ENCODE measurements at regions not wholly inside any gene's neighbourhood (a gene's known extent, or its start where the extent isn't known, plus 50 kb on each side); places are given as distances from the start of the nearest gene placed in this dataset.

GRCh38 chr20:24350923-24351368, 118.5 kb upstream of the SYNDIG1 start:
- H3K4me3 ChIP-seq (replicated peaks; ENCODE audit: low read depth, low read length) = no peak overlapping the region
- H3K36me3 ChIP-seq (ENCODE audit: control insufficient read depth, insufficient read depth, low read length) = no peaks in the 10 kb centered on the region
- no peaks in the 10 kb centered on the region for H3K27me3 ChIP-seq (replicated peaks; ENCODE audit: control insufficient read depth, insufficient read depth, low read length)
- DNase-seq (ENCODE audit: extremely low read depth, insufficient read length) = no peak
- TF ChIP-seq CTCF (IDR thresholded peaks at IDR 0.05; ENCODE audit: insufficient read depth, low read length, poor library complexity, severe bottlenecking) = no peak

DNA sequence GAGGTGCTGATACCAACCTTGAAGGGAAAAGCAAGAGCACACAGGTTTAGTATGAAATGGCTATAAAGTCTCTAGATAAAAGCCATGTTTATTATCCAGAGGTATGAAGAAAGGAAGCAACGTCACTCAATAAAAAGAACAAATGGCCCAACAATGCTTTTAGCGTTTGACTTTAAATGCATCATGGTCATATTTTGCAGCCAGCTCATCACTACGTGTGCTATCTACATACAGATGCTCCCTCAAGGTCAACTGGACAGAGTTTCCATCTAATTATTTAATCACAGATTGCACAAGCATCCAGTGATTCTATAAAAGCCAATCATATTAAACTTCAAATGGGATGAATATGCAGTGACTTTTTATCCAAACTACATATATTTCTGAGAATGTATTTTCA, 127.6 kb upstream of the SYNDIG1 start:
- DNase-seq (ENCODE audit: extremely low read depth, insufficient read length) = no peak
- TF ChIP-seq CTCF (IDR thresholded peaks at IDR 0.05; ENCODE audit: insufficient read depth, low read length, poor library complexity, severe bottlenecking) = no peak
- Histone ChIP-seq H3K36me3 (ENCODE audit: control insufficient read depth, insufficient read depth, low read length) (no peaks in the 10 kb centered on the region), H3K27me3 (replicated peaks; ENCODE audit: control insufficient read depth, insufficient read depth, low read length) (no peaks in the 10 kb centered on the region), H3K4me3 (replicated peaks; ENCODE audit: low read depth, low read length) (no peak overlapping the region)

DNA sequence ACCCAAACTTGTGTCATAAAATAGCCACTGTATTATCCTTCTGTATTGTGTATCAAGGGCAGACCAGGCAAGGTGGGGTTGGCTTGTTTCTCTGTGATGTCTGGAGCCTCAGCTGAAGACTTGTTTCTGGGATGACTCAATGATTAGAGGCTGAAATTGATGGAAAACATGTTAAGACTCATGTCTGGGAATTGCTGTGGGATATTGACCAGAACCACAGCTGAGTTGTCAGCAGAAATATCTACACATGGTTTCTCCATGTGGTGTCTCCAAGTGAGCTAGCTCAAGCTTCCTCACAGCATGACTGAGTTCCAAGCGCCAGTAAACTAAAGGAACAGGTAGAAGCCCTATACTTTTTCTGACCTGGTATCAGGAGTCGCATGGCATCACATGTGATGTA, 128.5 kb upstream of the SYNDIG1 start:
- DNase-seq (ENCODE audit: extremely low read depth, insufficient read length) = no peak
- H3K4me3 ChIP-seq (replicated peaks; ENCODE audit: low read depth, low read length) = no peak overlapping the region

DNA sequence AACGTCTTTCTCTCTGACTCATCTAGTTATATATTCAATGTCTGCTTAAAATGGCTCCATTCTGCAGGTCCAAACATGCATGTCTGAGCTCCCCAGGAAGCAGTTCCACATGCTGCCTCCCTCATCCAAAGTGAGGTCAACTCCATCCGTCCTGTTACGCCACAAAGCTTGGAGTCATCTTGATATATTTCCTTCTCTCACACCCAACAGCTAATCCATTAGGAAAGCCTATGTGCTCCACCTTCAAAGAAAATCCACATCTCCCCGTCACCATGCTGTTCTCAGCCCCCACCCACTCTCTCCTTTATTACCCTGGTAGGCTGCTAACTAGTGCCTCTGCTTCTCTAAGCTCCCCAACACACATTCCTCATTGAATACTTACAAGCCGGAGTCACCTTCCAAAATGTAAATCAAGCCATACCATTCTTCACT, 130.2 kb upstream of the SYNDIG1 start:
- Histone ChIP-seq H3K36me3 (ENCODE audit: control insufficient read depth, insufficient read depth, low read length) (no peaks in the 10 kb centered on the region), H3K27me3 (replicated peaks; ENCODE audit: control insufficient read depth, insufficient read depth, low read length) (no peaks in the 10 kb centered on the region), H3K4me3 (replicated peaks; ENCODE audit: low read depth, low read length) (no peak overlapping the region)
- TF ChIP-seq CTCF (IDR thresholded peaks at IDR 0.05; ENCODE audit: insufficient read depth, low read length, poor library complexity, severe bottlenecking) = no peak
- DNase-seq (ENCODE audit: extremely low read depth, insufficient read length) = no peak

More for the DNA sequence above, 128.5 kb upstream of the SYNDIG1 start:
- H3K36me3 ChIP-seq (ENCODE audit: control insufficient read depth, insufficient read depth, low read length) = no peaks in the 10 kb centered on the region
- no peaks in the 10 kb centered on the region for H3K27me3 ChIP-seq (replicated peaks; ENCODE audit: control insufficient read depth, insufficient read depth, low read length)
- TF ChIP-seq CTCF (IDR thresholded peaks at IDR 0.05; ENCODE audit: insufficient read depth, low read length, poor library complexity, severe bottlenecking) = no peak

DNA sequence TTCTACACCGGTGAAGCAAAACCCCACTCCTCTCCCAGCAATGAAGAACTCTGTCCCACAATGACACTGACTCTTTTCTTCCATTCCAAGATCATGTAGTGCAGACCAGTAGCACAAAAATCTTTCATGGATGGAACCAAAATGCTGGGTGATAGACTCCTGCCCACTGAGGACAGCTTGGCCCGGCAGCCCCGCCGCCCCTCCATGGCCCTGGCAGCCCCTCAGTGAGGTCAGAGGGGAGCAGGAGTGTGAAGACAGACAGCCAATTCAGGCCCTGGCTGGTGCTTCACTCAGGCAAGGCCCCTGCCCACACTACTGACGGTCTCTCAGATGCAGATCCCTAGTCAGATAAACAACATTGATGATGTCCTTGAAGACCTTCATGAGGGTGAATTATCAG, 131.9 kb upstream of the SYNDIG1 start:
- DNase-seq (ENCODE audit: extremely low read depth, insufficient read length) = no peak
- no peak overlapping the region for H3K4me3 ChIP-seq (replicated peaks; ENCODE audit: low read depth, low read length)
- no peaks in the 10 kb centered on the region for H3K27me3 ChIP-seq (replicated peaks; ENCODE audit: control insufficient read depth, insufficient read depth, low read length)
- H3K36me3 ChIP-seq (ENCODE audit: control insufficient read depth, insufficient read depth, low read length) = no peaks in the 10 kb centered on the region
- no peak for TF ChIP-seq CTCF (IDR thresholded peaks at IDR 0.05; ENCODE audit: insufficient read depth, low read length, poor library complexity, severe bottlenecking)

- Histone ChIP-seq H3K4me3 (replicated peaks; ENCODE audit: low read depth, low read length) (no peak overlapping the region), H3K36me3 (ENCODE audit: control insufficient read depth, insufficient read depth, low read length) (no peaks in the 10 kb centered on the region), H3K27me3 (replicated peaks; ENCODE audit: control insufficient read depth, insufficient read depth, low read length) (no peaks in the 10 kb centered on the region)
- no peak for DNase-seq (ENCODE audit: extremely low read depth, insufficient read length)
- no peak for TF ChIP-seq CTCF (IDR thresholded peaks at IDR 0.05; ENCODE audit: insufficient read depth, low read length, poor library complexity, severe bottlenecking)
These were observed 132.4 kb upstream of the SYNDIG1 start for GRCh38 chr20:24337069-24337468.

Data from GM06990 (cell line).